HepG2 (cell line): ENCODE measurements at regions not wholly inside any gene's neighbourhood (a gene's known extent, or its start where the extent isn't known, plus 50 kb on each side); places are given as distances from the start of the nearest gene placed in this dataset.

Experiments used
- ATAC-seq: fragments of 200-7000 bp; cut with Tn5 transposase; 3 replicates; pipeline ENCODE4 v1.9.1; 2020; ENCODE audit warnings: mild to moderate bottlenecking, moderate library complexity
- BruUV-seq: library from RNA; stranded (reverse); fragments of 400-500 nt; replicated peaks from 2 replicates; lab custom pipeline; 2021; lab: Mats Ljungman, UMichigan
- CTCF ChIA-PET: fragments of 300-600 bp; formaldehyde crosslinking; extraction: SDS; loops from one replicate; lab custom pipeline; 2021; ENCODE audit warnings: low total read pairs, inconsistent platforms, low intra/inter-chr PET ratio; lab: Yijun Ruan, JAX
- POLR2A ChIA-PET: fragments of 350-600 bp; sonication (Branson Sonifier 250); formaldehyde crosslinking; loops from one replicate; lab custom pipeline; 2020; ENCODE audit warnings: antibody characterized with exemption, inconsistent platforms; lab: Yijun Ruan, JAX
- DNase-seq: peaks from one replicate; pipeline ENCODE4 v3.0.0-alpha.2; 2015; ENCODE audit warnings: low spot score
- FAIRE-seq: peaks from 3 replicates; lab custom pipeline; 2011; peaks lifted over from hg19 to GRCh38; lab: Jason Lieb, UNC
- H2AFZ ChIP-seq: one replicate; pipeline ENCODE4 v1.6.1; 2011; ENCODE audit warnings: low read length, inconsistent platforms
- H3K27ac ChIP-seq: fragments of 300-600 bp; 3 replicates; pipeline ENCODE4 v1.8.0; 2011; ENCODE audit warnings: mixed run types, mild to moderate bottlenecking, mixed read lengths, low read length, inconsistent platforms; ENCODE audit not compliant: insufficient read depth; ENCODE audit errors: extremely low read length
- H3K27me3 ChIP-seq, 2 experiments: fragments of 200-600 bp in 1 of 2; 2 replicates in 1 of 2; 3 replicates in 1 of 2; pipeline versions ENCODE4 v1.6.0 to v1.8.0; 2011; ENCODE audit warnings: low read length in 2 of 2, mild to moderate bottlenecking in 2 of 2, moderate library complexity in 2 of 2, inconsistent platforms in 1 of 2; ENCODE audit not compliant: insufficient read depth in 2 of 2, control insufficient read depth in 1 of 2
- H3K36me3 ChIP-seq, 2 experiments: fragments of 200-600 bp in 1 of 2; replicated peaks in 1 of 2; 2 replicates in 1 of 2; 3 replicates in 1 of 2; pipeline versions ENCODE4 v1.5.1 to v1.8.0; 2011; ENCODE audit warnings: low read length in 2 of 2, inconsistent platforms in 1 of 2; ENCODE audit not compliant: insufficient read depth in 2 of 2, control insufficient read depth in 1 of 2
- H3K4me1 ChIP-seq: 2 replicates; pipeline ENCODE4 v1.5.1; 2012; ENCODE audit warnings: low read length, inconsistent platforms; ENCODE audit not compliant: insufficient read depth
- H3K4me2 ChIP-seq: 2 replicates; pipeline ENCODE4 v1.6.0; 2011; ENCODE audit warnings: low read depth, low read length, inconsistent platforms
- H3K4me3 ChIP-seq, 3 experiments: fragments of 200-600 bp in 1 of 3; sonication (generic), shearing (Covaris generic) in 1 of 3; replicated peaks in 1 of 3; 2 replicates each; pipeline ENCODE4 v1.5.1; 2011 to 2016; ENCODE audit warnings: low read length in 3 of 3, inconsistent platforms in 2 of 3, low read depth in 2 of 3, mild to moderate bottlenecking in 2 of 3, control low read depth in 1 of 3, mixed read lengths in 1 of 3; ENCODE audit not compliant: insufficient read depth in 1 of 3
- H3K79me2 ChIP-seq: one replicate; pipeline ENCODE4 v1.6.1; 2011; ENCODE audit warnings: low read length, inconsistent platforms; ENCODE audit not compliant: insufficient read depth
- H3K9ac ChIP-seq: 2 replicates; pipeline ENCODE4 v1.6.0; 2011; ENCODE audit warnings: mild to moderate bottlenecking, low read depth, low read length, inconsistent platforms; ENCODE audit not compliant: insufficient read depth
- H3K9me3 ChIP-seq: 2 replicates; pipeline ENCODE4 v1.5.1; 2012; ENCODE audit warnings: mild to moderate bottlenecking, low read length
- H4K20me1 ChIP-seq: 2 replicates; pipeline ENCODE4 v1.6.0; 2011; ENCODE audit warnings: inconsistent platforms, mild to moderate bottlenecking, low read length, moderate library complexity; ENCODE audit not compliant: insufficient read depth
- AHR ChIP-seq: IDR thresholded peaks from 2 replicates; pipeline ENCODE4 v1.6.1; 2018; ENCODE audit warnings: missing genetic modification reagents, missing compliant biosample characterization
- BRD4 ChIP-seq: sonication (generic); formaldehyde crosslinking; IDR thresholded peaks from 2 replicates; pipeline ENCODE4 v1.4.0; 2020; ENCODE audit warnings: missing genetic modification reagents
- MAFG ChIP-seq: sonication (generic); formaldehyde crosslinking; IDR thresholded peaks from 2 replicates; pipeline ENCODE4 v1.5.1; 2020; ENCODE audit warnings: mild to moderate bottlenecking, missing genetic modification reagents
- MED1 ChIP-seq: sonication (generic); formaldehyde crosslinking; IDR thresholded peaks from 2 replicates; pipeline ENCODE4 v1.4.0; 2020; ENCODE audit warnings: missing genetic modification reagents
- MZF1 ChIP-seq: sonication (generic); formaldehyde crosslinking; IDR thresholded peaks from 2 replicates; pipeline ENCODE4 v1.8.1; 2023; ENCODE audit warnings: mild to moderate bottlenecking, missing genetic modification reagents, borderline replicate concordance
- NCOA2 ChIP-seq: sonication (generic); formaldehyde crosslinking; IDR thresholded peaks from 2 replicates; pipeline ENCODE4 v1.8.0; 2022; ENCODE audit warnings: inconsistent platforms
- NR2F2 ChIP-seq: IDR thresholded peaks from 2 replicates; pipeline ENCODE4 v1.6.1; 2012; ENCODE audit warnings: low read depth, inconsistent platforms, borderline replicate concordance
- ZBTB8A ChIP-seq: sonication (generic); formaldehyde crosslinking; IDR thresholded peaks from 2 replicates; pipeline ENCODE4 v1.4.0; 2020; ENCODE audit warnings: mild to moderate bottlenecking, low read depth, missing genetic modification reagents, borderline replicate concordance
- ZFP41 ChIP-seq: sonication (generic); formaldehyde crosslinking; IDR thresholded peaks from 2 replicates; pipeline ENCODE4 v1.4.0; 2020; ENCODE audit warnings: mild to moderate bottlenecking, missing genetic modification reagents, borderline replicate concordance
- ZNF136 ChIP-seq: sonication (generic); formaldehyde crosslinking; IDR thresholded peaks from 2 replicates; pipeline ENCODE4 v1.8.1; 2022; ENCODE audit warnings: low read depth, mild to moderate bottlenecking, moderate library complexity, missing genetic modification reagents
- ZNF282 ChIP-seq: fragments of 450-650 bp; IDR thresholded peaks from 2 replicates; pipeline ENCODE4 v1.6.1; 2018; ENCODE audit not compliant: partially characterized antibody
- ZNF292 ChIP-seq: sonication (generic); formaldehyde crosslinking; IDR thresholded peaks from 2 replicates; pipeline ENCODE4 v1.8.1; 2022; ENCODE audit warnings: mild to moderate bottlenecking, low read depth, missing genetic modification reagents, borderline replicate concordance
- ZNF430 ChIP-seq: sonication (generic); formaldehyde crosslinking; IDR thresholded peaks from 2 replicates; pipeline ENCODE4 v1.9.0; 2021; ENCODE audit warnings: mild to moderate bottlenecking, missing genetic modification reagents
- ZSCAN12 ChIP-seq: sonication (generic); formaldehyde crosslinking; IDR thresholded peaks from 2 replicates; pipeline ENCODE4 v1.9.0; 2021; ENCODE audit warnings: mild to moderate bottlenecking, missing genetic modification reagents
- WGBS: methylation state at CpG from one replicate; pipeline ENCODE4 v1.1.6; 2017; ENCODE audit warnings: low lambda C conversion rate; 5-methylcytosine and 5-hydroxymethylcytosine counted together
- in situ Hi-C: cut with HindIII; loops from 2 replicates; pipeline ENCODE4 v1.10.0; 2017; ENCODE audit warnings: low pct_unique_long_range_greater_than_20kb; ENCODE audit not compliant: extremely low pct_ligation_motif_present
- intact Hi-C: fragments of 100-400 bp; cut with micrococcal nuclease; formaldehyde crosslinking; loops from one replicate; pipeline ENCODE4 v1.10.0; 2022; ENCODE audit not compliant: unreplicated experiment
- TF ChIP-seq, protein P1 (sequence below): sonication (generic); formaldehyde crosslinking; IDR thresholded peaks from 2 replicates; pipeline ENCODE4 v1.5.0; 2020; ENCODE audit warnings: mild to moderate bottlenecking, missing genetic modification reagents
- TF ChIP-seq, protein P2 (sequence below): sonication (generic); formaldehyde crosslinking; IDR thresholded peaks from 2 replicates; pipeline ENCODE4 v1.8.0; 2022; ENCODE audit warnings: mild to moderate bottlenecking, missing genetic modification reagents; ENCODE audit not compliant: insufficient replicate concordance
- TF ChIP-seq, protein P3 (sequence below): sonication (generic); formaldehyde crosslinking; IDR thresholded peaks from 2 replicates; pipeline ENCODE4 v1.8.1; 2023; ENCODE audit warnings: mild to moderate bottlenecking, missing genetic modification reagents

DNA sequence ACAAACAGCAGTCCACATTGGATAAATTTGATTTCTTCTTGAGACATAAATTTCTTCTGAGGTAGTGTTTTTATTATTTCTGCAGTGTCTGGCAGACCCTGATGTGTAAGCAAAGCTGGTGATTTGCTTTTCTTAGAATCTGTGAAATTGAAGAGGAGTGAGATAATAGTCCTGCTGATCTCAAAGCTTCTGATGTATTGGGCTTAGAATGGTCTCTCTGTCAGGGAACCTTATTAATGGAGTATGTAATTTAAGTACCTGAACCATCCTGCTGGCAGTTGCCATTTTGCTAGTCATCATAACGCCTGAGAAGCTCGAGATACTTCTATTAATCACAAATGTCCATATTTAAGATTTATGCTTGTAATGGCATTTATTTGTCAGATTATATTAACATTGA, 464.5 kb upstream of the PRICKLE1 start:
- H3K4me1 ChIP-seq: no peaks in the 10 kb centered on the region
- H2AFZ ChIP-seq: no peak overlapping the region
- DNase-seq (no peak), ATAC-seq (no peak), FAIRE-seq (no peak)
- H3K4me3 ChIP-seq: no peak overlapping the region
- H3K79me2 ChIP-seq: no peaks in the 10 kb centered on the region
- no peaks in the 10 kb centered on the region for H3K9me3 ChIP-seq
- no peaks in the 10 kb centered on the region for H4K20me1 ChIP-seq
- in situ Hi-C loops (no loop called here), intact Hi-C loops (no loop called here)
- no peaks in the 10 kb centered on the region for H3K36me3 ChIP-seq
- no peak overlapping the region for H3K9ac ChIP-seq
- POLR2A ChIA-PET: no interaction called here
- WGBS: 0% methylated on average over 2 of the region's 2 CpGs
- no peak overlapping the region for H3K4me2 ChIP-seq
- H3K27me3 ChIP-seq: no peaks in the 10 kb centered on the region
- no TSS peak for BruUV-seq
- no peak overlapping the region for H3K27ac ChIP-seq
- CTCF ChIA-PET: no interaction called here
- no peak for TF ChIP-seq MAFG
- no peak for TF ChIP-seq ZNF292 (CRISPR knock-in tag)
- TF ChIP-seq ZNF282: no peak
- no peak for TF ChIP-seq MED1 (CRISPR knock-in tag)
- TF ChIP-seq, protein P1, sequence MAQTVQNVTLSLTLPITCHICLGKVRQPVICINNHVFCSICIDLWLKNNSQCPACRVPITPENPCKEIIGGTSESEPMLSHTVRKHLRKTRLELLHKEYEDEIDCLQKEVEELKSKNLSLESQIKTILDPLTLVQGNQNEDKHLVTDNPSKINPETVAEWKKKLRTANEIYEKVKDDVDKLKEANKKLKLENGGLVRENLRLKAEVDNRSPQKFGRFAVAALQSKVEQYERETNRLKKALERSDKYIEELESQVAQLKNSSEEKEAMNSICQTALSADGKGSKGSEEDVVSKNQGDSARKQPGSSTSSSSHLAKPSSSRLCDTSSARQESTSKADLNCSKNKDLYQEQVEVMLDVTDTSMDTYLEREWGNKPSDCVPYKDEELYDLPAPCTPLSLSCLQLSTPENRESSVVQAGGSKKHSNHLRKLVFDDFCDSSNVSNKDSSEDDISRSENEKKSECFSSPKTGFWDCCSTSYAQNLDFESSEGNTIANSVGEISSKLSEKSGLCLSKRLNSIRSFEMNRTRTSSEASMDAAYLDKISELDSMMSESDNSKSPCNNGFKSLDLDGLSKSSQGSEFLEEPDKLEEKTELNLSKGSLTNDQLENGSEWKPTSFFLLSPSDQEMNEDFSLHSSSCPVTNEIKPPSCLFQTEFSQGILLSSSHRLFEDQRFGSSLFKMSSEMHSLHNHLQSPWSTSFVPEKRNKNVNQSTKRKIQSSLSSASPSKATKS (CRISPR knock-in tag): no peak

DNA sequence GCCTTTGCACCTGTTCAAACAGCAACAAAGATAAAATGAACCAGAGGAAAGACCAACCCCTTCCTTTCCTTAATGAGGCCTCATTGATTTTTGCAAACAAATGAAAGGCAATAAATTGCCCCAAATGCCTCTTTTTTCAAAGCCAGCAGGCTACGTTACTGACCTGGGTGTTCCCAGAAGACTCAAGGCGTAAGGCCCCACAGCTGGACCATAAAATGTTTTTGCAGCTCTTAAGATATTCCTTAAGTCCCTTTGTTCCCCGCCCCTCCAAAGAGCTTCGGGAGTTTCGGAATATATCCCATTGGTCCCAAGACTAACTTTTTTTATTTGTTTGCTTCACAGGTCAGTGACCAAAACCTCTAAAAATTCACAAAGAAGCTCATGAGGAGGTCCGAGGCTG, 462.9 kb upstream of the PRICKLE1 start:
- in situ Hi-C loops (no loop called here), intact Hi-C loops (no loop called here)
- no peaks in the 10 kb centered on the region for H3K9me3 ChIP-seq
- H2AFZ ChIP-seq: no peak overlapping the region
- DNase-seq (no peak), FAIRE-seq (no peak), ATAC-seq (no peak)
- no peaks in the 10 kb centered on the region for H3K4me1 ChIP-seq
- H3K4me3 ChIP-seq: no peak overlapping the region
- no TSS peak for BruUV-seq
- H3K9ac ChIP-seq: no peak overlapping the region
- POLR2A ChIA-PET: no interaction called here
- no peaks in the 10 kb centered on the region for H3K36me3 ChIP-seq
- CTCF ChIA-PET: no interaction called here
- H3K79me2 ChIP-seq: no peaks in the 10 kb centered on the region
- 4% methylated on average over 6 of the region's 6 CpGs for WGBS
- no peaks in the 10 kb centered on the region for H4K20me1 ChIP-seq
- H3K27ac ChIP-seq: no peak overlapping the region
- no peaks in the 10 kb centered on the region for H3K27me3 ChIP-seq
- H3K4me2 ChIP-seq: no peak overlapping the region
- no peak for TF ChIP-seq ZNF430 (CRISPR knock-in tag)
- TF ChIP-seq ZBTB8A (CRISPR knock-in tag): no peak
- TF ChIP-seq, protein P2, sequence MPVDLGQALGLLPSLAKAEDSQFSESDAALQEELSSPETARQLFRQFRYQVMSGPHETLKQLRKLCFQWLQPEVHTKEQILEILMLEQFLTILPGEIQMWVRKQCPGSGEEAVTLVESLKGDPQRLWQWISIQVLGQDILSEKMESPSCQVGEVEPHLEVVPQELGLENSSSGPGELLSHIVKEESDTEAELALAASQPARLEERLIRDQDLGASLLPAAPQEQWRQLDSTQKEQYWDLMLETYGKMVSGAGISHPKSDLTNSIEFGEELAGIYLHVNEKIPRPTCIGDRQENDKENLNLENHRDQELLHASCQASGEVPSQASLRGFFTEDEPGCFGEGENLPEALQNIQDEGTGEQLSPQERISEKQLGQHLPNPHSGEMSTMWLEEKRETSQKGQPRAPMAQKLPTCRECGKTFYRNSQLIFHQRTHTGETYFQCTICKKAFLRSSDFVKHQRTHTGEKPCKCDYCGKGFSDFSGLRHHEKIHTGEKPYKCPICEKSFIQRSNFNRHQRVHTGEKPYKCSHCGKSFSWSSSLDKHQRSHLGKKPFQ: no peak
- TF ChIP-seq ZNF136 (CRISPR knock-in tag): no peak
- TF ChIP-seq BRD4 (CRISPR knock-in tag): no peak
- no peak for TF ChIP-seq AHR
- TF ChIP-seq MED1 (CRISPR knock-in tag): no peak
- TF ChIP-seq, protein P3, sequence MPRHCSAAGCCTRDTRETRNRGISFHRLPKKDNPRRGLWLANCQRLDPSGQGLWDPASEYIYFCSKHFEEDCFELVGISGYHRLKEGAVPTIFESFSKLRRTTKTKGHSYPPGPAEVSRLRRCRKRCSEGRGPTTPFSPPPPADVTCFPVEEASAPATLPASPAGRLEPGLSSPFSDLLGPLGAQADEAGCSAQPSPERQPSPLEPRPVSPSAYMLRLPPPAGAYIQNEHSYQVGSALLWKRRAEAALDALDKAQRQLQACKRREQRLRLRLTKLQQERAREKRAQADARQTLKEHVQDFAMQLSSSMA (CRISPR knock-in tag): no peak
- no peak for TF ChIP-seq NR2F2
- no peak for TF ChIP-seq ZSCAN12 (CRISPR knock-in tag)
- TF ChIP-seq NCOA2: no peak
- TF ChIP-seq MZF1: no peak
- no peak for TF ChIP-seq ZFP41
